Neuronal stem cell (in vitro differentiated cells): ENCODE measurements at regions not wholly inside any gene's neighbourhood (a gene's known extent, or its start where the extent isn't known, plus 50 kb on each side); places are given as distances from the start of the nearest gene placed in this dataset.

Experiments used
- DNase-seq: peaks from one replicate; pipeline ENCODE4 v3.0.0-alpha.2; 2013; ENCODE audit warnings: low spot score
- H2AFZ ChIP-seq: one replicate; pipeline ENCODE4 v1.6.1; 2013; ENCODE audit warnings: mild to moderate bottlenecking, low read length, inconsistent platforms
- H2AK5ac ChIP-seq: 2 replicates; pipeline ENCODE4 v1.6.1; 2013; ENCODE audit warnings: low read depth, mild to moderate bottlenecking, inconsistent platforms, low read length, moderate library complexity, mixed read lengths
- H2BK120ac ChIP-seq: 2 replicates; pipeline ENCODE4 v1.6.1; 2013; ENCODE audit warnings: low read depth, mild to moderate bottlenecking, inconsistent platforms, low read length, moderate library complexity, mixed read lengths
- H2BK12ac ChIP-seq: one replicate; pipeline ENCODE4 v1.6.1; 2013; ENCODE audit warnings: low read length, inconsistent platforms
- H2BK15ac ChIP-seq: 2 replicates; pipeline ENCODE4 v1.6.1; 2013; ENCODE audit warnings: mild to moderate bottlenecking, low read length, inconsistent platforms, mixed read lengths
- H2BK5ac ChIP-seq: one replicate; pipeline ENCODE4 v1.6.1; 2013; ENCODE audit warnings: inconsistent platforms, mild to moderate bottlenecking, low read length, moderate library complexity
- H3K14ac ChIP-seq: one replicate; pipeline ENCODE4 v1.6.1; 2013; ENCODE audit warnings: low read length, inconsistent platforms
- H3K18ac ChIP-seq: 2 replicates; pipeline ENCODE4 v1.6.1; 2013; ENCODE audit warnings: low read length, inconsistent platforms
- H3K23ac ChIP-seq: 2 replicates; pipeline ENCODE4 v1.6.1; 2013; ENCODE audit warnings: low read depth, mild to moderate bottlenecking, mixed read lengths, low read length, inconsistent platforms; ENCODE audit not compliant: poor library complexity
- H3K27ac ChIP-seq: replicated peaks from 3 replicates; pipeline ENCODE4 v1.5.1; 2013; ENCODE audit warnings: low read length, inconsistent platforms
- H3K27me3 ChIP-seq, 3 experiments: 2 replicates each; pipeline ENCODE4 v1.6.1; 2013; ENCODE audit warnings: low read length in 3 of 3, mild to moderate bottlenecking in 2 of 3, inconsistent platforms in 1 of 3, low read depth in 1 of 3, mixed read lengths in 1 of 3, moderate library complexity in 1 of 3; ENCODE audit not compliant: control insufficient read depth in 3 of 3, insufficient read depth in 3 of 3
- H3K36me3 ChIP-seq, 2 donors: replicated peaks in 1 of 2; 2 replicates each; pipeline ENCODE4 v1.6.1; 2013; ENCODE audit warnings: low read length in 2 of 2; ENCODE audit not compliant: control insufficient read depth in 2 of 2, insufficient read depth in 2 of 2
- H3K4ac ChIP-seq: 2 replicates; pipeline ENCODE4 v1.6.1; 2013; ENCODE audit warnings: inconsistent platforms, mild to moderate bottlenecking, low read length, moderate library complexity
- H3K4me1 ChIP-seq, 2 donors: 1 replicate in 1 of 2; 2 replicates in 1 of 2; pipeline ENCODE4 v1.6.1; 2013; ENCODE audit warnings: low read length in 2 of 2, low read depth in 1 of 2; ENCODE audit not compliant: control insufficient read depth in 2 of 2, insufficient read depth in 1 of 2
- H3K4me2 ChIP-seq: one replicate; pipeline ENCODE4 v1.6.1; 2013; ENCODE audit warnings: mild to moderate bottlenecking, low read length, inconsistent platforms; ENCODE audit not compliant: insufficient read depth, poor library complexity, severe bottlenecking
- H3K4me3 ChIP-seq, 2 donors: 2 replicates each; pipeline ENCODE4 v1.5.1; 2013; ENCODE audit warnings: low read length in 2 of 2, mild to moderate bottlenecking in 2 of 2, inconsistent platforms in 1 of 2, moderate library complexity in 1 of 2
- H3K79me1 ChIP-seq: one replicate; pipeline ENCODE4 v1.6.1; 2013; ENCODE audit warnings: low read depth, mild to moderate bottlenecking, inconsistent platforms, low read length, moderate library complexity
- H3K9ac ChIP-seq: one replicate; pipeline ENCODE4 v1.6.1; 2013; ENCODE audit warnings: mild to moderate bottlenecking, low read depth, low read length, inconsistent platforms; ENCODE audit not compliant: poor library complexity
- H3K9me3 ChIP-seq, 2 donors: replicated peaks in 1 of 2; 2 replicates each; pipeline versions ENCODE3 to v1.6.1; 2013; ENCODE audit warnings: low read length in 2 of 2, mild to moderate bottlenecking in 2 of 2, inconsistent platforms in 1 of 2, low read depth in 1 of 2, mixed read lengths in 1 of 2, moderate library complexity in 1 of 2; ENCODE audit not compliant: control insufficient read depth in 2 of 2, insufficient read depth in 1 of 2
- H4K8ac ChIP-seq: one replicate; pipeline ENCODE4 v1.6.1; 2013; ENCODE audit warnings: low read depth, mild to moderate bottlenecking, inconsistent platforms, low read length, moderate library complexity
- H4K91ac ChIP-seq: one replicate; pipeline ENCODE4 v1.6.1; 2013; ENCODE audit warnings: low read length, low read depth, mild to moderate bottlenecking, inconsistent platforms; ENCODE audit not compliant: poor library complexity
- WGBS, 2 donors: extraction: QIAGEN DNeasy Blood & Tissue Kit; methylation state at CpG; one replicate each; pipeline ENCODE4 v1.1.7; 2013; ENCODE audit warnings: missing lambda C conversion rate in 2 of 2, mixed read lengths in 1 of 2; ENCODE audit not compliant: insufficient read length in 2 of 2, insufficient replicate concordance in 1 of 2; ENCODE audit errors: extremely low coverage in 2 of 2; 5-methylcytosine and 5-hydroxymethylcytosine counted together

- no peaks in the 10 kb centered on the region for H3K9me3 ChIP-seq
- H3K18ac ChIP-seq, result no peak overlapping the region
- WGBS, 2 donors, result no CpG with 5 or more reads among the region's 5 CpGs
- no peak overlapping the region for H2BK15ac ChIP-seq
- H2AFZ ChIP-seq, result no peak overlapping the region
- no peak overlapping the region for H3K9ac ChIP-seq
- DNase-seq, result no peak
- H2BK5ac ChIP-seq, result no peak overlapping the region
- H4K8ac ChIP-seq, result no peak overlapping the region
- no peak overlapping the region for H4K91ac ChIP-seq
- no peak overlapping the region for H3K4me3 ChIP-seq
- no peak overlapping the region for H2BK12ac ChIP-seq
- no peak overlapping the region for H2BK120ac ChIP-seq
- H3K27ac ChIP-seq, result no peak overlapping the region
- no peak overlapping the region for H3K14ac ChIP-seq
- no peak overlapping the region for H2AK5ac ChIP-seq
- no peak overlapping the region for H3K4ac ChIP-seq
- H3K36me3 ChIP-seq, result no peaks in the 10 kb centered on the region
- H3K23ac ChIP-seq, result no peak overlapping the region
- no peak overlapping the region for H3K4me2 ChIP-seq
- no peaks in the 10 kb centered on the region for H3K79me1 ChIP-seq
- H3K4me1 ChIP-seq, result no peaks in the 10 kb centered on the region
- no peaks in the 10 kb centered on the region for H3K27me3 ChIP-seq
These were observed 195.0 kb downstream of the PAX1 start for GRCh38 chr20:21900431-21900830.

- no peak overlapping the region for H3K14ac ChIP-seq
- no peak overlapping the region for H2AFZ ChIP-seq
- no peak overlapping the region for H3K9ac ChIP-seq
- H3K4me2 ChIP-seq, result no peak overlapping the region
- H2BK5ac ChIP-seq, result no peak overlapping the region
- no peaks in the 10 kb centered on the region for H3K36me3 ChIP-seq
- no peak overlapping the region for H3K27ac ChIP-seq
- no peak overlapping the region for H2BK15ac ChIP-seq
- H3K4ac ChIP-seq, result no peak overlapping the region
- H2BK12ac ChIP-seq, result no peak overlapping the region
- no peak overlapping the region for H3K23ac ChIP-seq
- H3K27me3 ChIP-seq, result no peaks in the 10 kb centered on the region
- H3K79me1 ChIP-seq, result no peaks in the 10 kb centered on the region
- H3K18ac ChIP-seq, result no peak overlapping the region
- H4K8ac ChIP-seq, result no peak overlapping the region
- no peak overlapping the region for H4K91ac ChIP-seq
- no peak for DNase-seq
- no peaks in the 10 kb centered on the region for H3K4me1 ChIP-seq
- H2AK5ac ChIP-seq, result no peak overlapping the region
- no peak overlapping the region for H2BK120ac ChIP-seq
- H3K9me3 ChIP-seq, result no peaks in the 10 kb centered on the region
- H3K4me3 ChIP-seq, result no peak overlapping the region
These were observed 169.5 kb downstream of the PAX1 start for GRCh38 chr20:21874921-21875320.

GRCh38 chr20:21874127-21874526 lies 168.7 kb downstream of the PAX1 start:
- H3K23ac ChIP-seq, result no peak overlapping the region
- no peak overlapping the region for H3K4ac ChIP-seq
- no peaks in the 10 kb centered on the region for H3K36me3 ChIP-seq
- no peak overlapping the region for H4K91ac ChIP-seq
- H2AFZ ChIP-seq, result no peak overlapping the region
- H3K27me3 ChIP-seq, result no peaks in the 10 kb centered on the region
- no peak overlapping the region for H2BK120ac ChIP-seq
- H4K8ac ChIP-seq, result no peak overlapping the region
- no peak overlapping the region for H2BK15ac ChIP-seq
- no peak overlapping the region for H3K18ac ChIP-seq
- DNase-seq, result no peak
- H3K9me3 ChIP-seq, result no peaks in the 10 kb centered on the region
- H3K4me1 ChIP-seq, result no peaks in the 10 kb centered on the region
- no CpG with 5 or more reads among the region's 4 CpGs for WGBS, 2 donors
- H3K79me1 ChIP-seq, result no peaks in the 10 kb centered on the region
- no peak overlapping the region for H2BK12ac ChIP-seq
- no peak overlapping the region for H3K4me3 ChIP-seq
- no peak overlapping the region for H3K14ac ChIP-seq
- no peak overlapping the region for H2BK5ac ChIP-seq
- H3K4me2 ChIP-seq, result no peak overlapping the region
- H2AK5ac ChIP-seq, result no peak overlapping the region
- H3K9ac ChIP-seq, result no peak overlapping the region
- H3K27ac ChIP-seq, result no peak overlapping the region

GRCh38 chr20:21873291-21873690 lies 167.8 kb downstream of the PAX1 start:
- Histone ChIP-seq H2BK120ac (no peak overlapping the region), H3K79me1 (no peaks in the 10 kb centered on the region), H3K9me3 (no peaks in the 10 kb centered on the region), H3K4me3 (no peak overlapping the region), H4K91ac (no peak overlapping the region), H3K14ac (no peak overlapping the region), H2AFZ (no peak overlapping the region), H3K4ac (no peak overlapping the region), H3K4me1 (no peaks in the 10 kb centered on the region), H3K18ac (no peak overlapping the region), H3K27ac (no peak overlapping the region), H3K23ac (no peak overlapping the region), H2BK5ac (no peak overlapping the region), H3K36me3 (no peaks in the 10 kb centered on the region), H2AK5ac (no peak overlapping the region), H2BK15ac (no peak overlapping the region), H3K9ac (no peak overlapping the region), H2BK12ac (no peak overlapping the region), H4K8ac (no peak overlapping the region), H3K27me3 (no peaks in the 10 kb centered on the region), H3K4me2 (no peak overlapping the region)
- DNase-seq, result no peak
- WGBS, 2 donors, result no CpG with 5 or more reads among the region's 3 CpGs
